ENCODE measurements at regions not wholly inside any gene's neighbourhood (a gene's known extent, or its start where the extent isn't known, plus 50 kb on each side); places are given as distances from the start of the nearest gene placed in this dataset.

DNA sequence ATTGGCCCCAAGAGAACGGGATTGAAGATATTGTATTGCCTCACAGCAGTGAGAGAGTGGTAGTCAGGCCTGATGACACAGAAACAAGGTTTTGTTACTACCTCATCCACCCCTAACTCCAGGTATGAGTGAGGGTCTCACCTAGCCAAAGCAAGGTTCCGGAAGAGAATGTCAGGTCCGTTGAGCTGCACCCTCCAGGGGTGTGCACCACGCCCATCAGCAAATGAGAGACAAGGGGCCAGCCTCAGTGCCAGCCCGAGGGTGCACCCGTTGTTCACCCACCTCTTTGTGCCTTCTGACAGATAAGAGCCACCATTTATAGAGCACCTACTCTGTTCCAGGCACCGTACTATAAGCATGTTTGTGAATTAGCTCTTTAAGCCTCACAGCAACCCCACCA lies 121.9 kb upstream of the IPO9 start:
- Histone ChIP-seq H3K27ac (no peak overlapping the region), H3K9me3 (ENCODE audit: control insufficient read depth, low read length) (no peaks in the 10 kb centered on the region), H3K36me3 (ENCODE audit: control insufficient read depth, insufficient read depth, low read length) (no peaks in the 10 kb centered on the region), H3K4me1 (peaks cover 2% of the 10 kb centered on the region), H3K79me2 (no peaks in the 10 kb centered on the region), H3K27me3 (ENCODE audit: control insufficient read depth, insufficient read depth, low read length) (no peaks in the 10 kb centered on the region), H3K4me3 (ENCODE audit: low read depth, low read length) (no peak overlapping the region), H3K9ac (no peak overlapping the region), H2AFZ (no peak overlapping the region), H3K4me2 (ENCODE audit: low read length) (no peak overlapping the region)
- TF ChIP-seq, protein P1, sequence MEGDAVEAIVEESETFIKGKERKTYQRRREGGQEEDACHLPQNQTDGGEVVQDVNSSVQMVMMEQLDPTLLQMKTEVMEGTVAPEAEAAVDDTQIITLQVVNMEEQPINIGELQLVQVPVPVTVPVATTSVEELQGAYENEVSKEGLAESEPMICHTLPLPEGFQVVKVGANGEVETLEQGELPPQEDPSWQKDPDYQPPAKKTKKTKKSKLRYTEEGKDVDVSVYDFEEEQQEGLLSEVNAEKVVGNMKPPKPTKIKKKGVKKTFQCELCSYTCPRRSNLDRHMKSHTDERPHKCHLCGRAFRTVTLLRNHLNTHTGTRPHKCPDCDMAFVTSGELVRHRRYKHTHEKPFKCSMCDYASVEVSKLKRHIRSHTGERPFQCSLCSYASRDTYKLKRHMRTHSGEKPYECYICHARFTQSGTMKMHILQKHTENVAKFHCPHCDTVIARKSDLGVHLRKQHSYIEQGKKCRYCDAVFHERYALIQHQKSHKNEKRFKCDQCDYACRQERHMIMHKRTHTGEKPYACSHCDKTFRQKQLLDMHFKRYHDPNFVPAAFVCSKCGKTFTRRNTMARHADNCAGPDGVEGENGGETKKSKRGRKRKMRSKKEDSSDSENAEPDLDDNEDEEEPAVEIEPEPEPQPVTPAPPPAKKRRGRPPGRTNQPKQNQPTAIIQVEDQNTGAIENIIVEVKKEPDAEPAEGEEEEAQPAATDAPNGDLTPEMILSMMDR (IDR thresholded peaks at IDR 0.05), result no peak

DNA sequence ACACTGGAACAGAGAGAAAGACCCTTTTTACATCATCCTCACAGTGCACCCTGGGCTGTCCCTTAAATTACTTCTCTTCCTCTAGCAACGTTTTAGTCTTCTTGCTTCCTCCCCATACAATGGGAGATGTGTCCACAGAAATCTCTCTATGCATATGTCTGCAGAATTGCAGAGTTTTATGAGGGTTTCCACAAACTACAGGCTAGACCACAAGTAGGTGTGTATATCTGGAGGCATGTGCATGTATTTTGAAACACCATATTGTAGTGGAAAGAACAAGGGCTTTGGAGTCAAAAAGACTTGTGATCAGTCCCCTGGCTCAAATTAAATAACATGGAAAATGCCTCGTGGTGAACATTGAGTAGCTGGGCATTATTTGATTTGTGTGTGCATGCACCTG lies 121.3 kb upstream of the IPO9 start:
- Histone ChIP-seq H3K9me3 (ENCODE audit: control insufficient read depth, low read length) (no peaks in the 10 kb centered on the region), H3K27me3 (ENCODE audit: control insufficient read depth, insufficient read depth, low read length) (no peaks in the 10 kb centered on the region), H3K79me2 (no peaks in the 10 kb centered on the region), H3K4me1 (peaks cover 2% of the 10 kb centered on the region), H3K4me2 (ENCODE audit: low read length) (no peak overlapping the region), H3K4me3 (ENCODE audit: low read depth, low read length) (no peak overlapping the region), H3K9ac (no peak overlapping the region), H3K36me3 (ENCODE audit: control insufficient read depth, insufficient read depth, low read length) (no peaks in the 10 kb centered on the region), H3K27ac (no peak overlapping the region), H2AFZ (no peak overlapping the region)
- TF ChIP-seq, protein P1 (IDR thresholded peaks at IDR 0.05), result no peak

GRCh38 chr1:201708085-201708512 lies 120.9 kb upstream of the IPO9 start:
- Histone ChIP-seq H3K36me3 (ENCODE audit: control insufficient read depth, insufficient read depth, low read length) (no peaks in the 10 kb centered on the region), H3K4me2 (ENCODE audit: low read length) (no peak overlapping the region), H3K9me3 (ENCODE audit: control insufficient read depth, low read length) (no peaks in the 10 kb centered on the region), H3K4me1 (peaks cover 4% of the 10 kb centered on the region), H3K79me2 (no peaks in the 10 kb centered on the region), H3K9ac (no peak overlapping the region), H3K27me3 (ENCODE audit: control insufficient read depth, insufficient read depth, low read length) (no peaks in the 10 kb centered on the region), H3K27ac (no peak overlapping the region), H2AFZ (no peak overlapping the region), H3K4me3 (ENCODE audit: low read depth, low read length) (no peak overlapping the region)
- TF ChIP-seq, protein P1 (IDR thresholded peaks at IDR 0.05), result no peak

DNA sequence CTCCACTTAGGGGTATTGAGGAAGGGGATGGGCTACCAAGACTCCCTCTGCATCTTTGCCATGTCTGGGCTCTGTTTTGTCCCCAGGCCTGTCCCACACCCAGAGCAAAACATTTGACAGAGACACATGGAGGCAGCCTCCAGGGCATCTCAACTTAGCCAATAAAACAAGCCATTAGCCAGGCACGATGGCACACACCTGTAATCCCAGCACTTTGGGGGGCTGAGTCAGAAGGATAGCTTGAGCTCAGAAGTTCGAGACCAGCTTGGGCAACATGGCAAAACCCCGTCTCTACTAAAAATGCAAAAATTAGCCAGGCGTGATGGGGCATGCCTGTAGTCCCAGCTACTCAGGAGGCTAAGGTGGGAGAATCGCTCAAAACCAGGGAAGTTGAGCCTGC lies 120.3 kb upstream of the IPO9 start:
- Histone ChIP-seq H3K4me2 (ENCODE audit: low read length) (no peak overlapping the region), H3K4me1 (peaks cover 5% of the 10 kb centered on the region), H3K4me3 (ENCODE audit: low read depth, low read length) (no peak overlapping the region), H3K27me3 (ENCODE audit: control insufficient read depth, insufficient read depth, low read length) (no peaks in the 10 kb centered on the region), H3K27ac (no peak overlapping the region), H2AFZ (no peak overlapping the region), H3K36me3 (ENCODE audit: control insufficient read depth, insufficient read depth, low read length) (no peaks in the 10 kb centered on the region), H3K79me2 (no peaks in the 10 kb centered on the region), H3K9ac (no peak overlapping the region), H3K9me3 (ENCODE audit: control insufficient read depth, low read length) (no peaks in the 10 kb centered on the region)
- TF ChIP-seq, protein P1 (IDR thresholded peaks at IDR 0.05), result no peak

GRCh38 chr1:201709564-201710295 lies 119.2 kb upstream of the IPO9 start:
- Histone ChIP-seq H3K4me3 (ENCODE audit: low read depth, low read length) (no peak overlapping the region), H3K9ac (no peak overlapping the region)

More at GRCh38 chr1:201709564-201710295, 119.2 kb upstream of the IPO9 start:
- Histone ChIP-seq H3K9me3 (ENCODE audit: control insufficient read depth, low read length) (no peaks in the 10 kb centered on the region), H2AFZ (no peak overlapping the region), H3K79me2 (no peaks in the 10 kb centered on the region), H3K4me1 (peaks cover 3% of the 10 kb centered on the region), H3K36me3 (ENCODE audit: control insufficient read depth, insufficient read depth, low read length) (no peaks in the 10 kb centered on the region), H3K27ac (no peak overlapping the region), H3K4me2 (ENCODE audit: low read length) (no peak overlapping the region), H3K27me3 (ENCODE audit: control insufficient read depth, insufficient read depth, low read length) (no peaks in the 10 kb centered on the region)
- TF ChIP-seq, protein P1 (IDR thresholded peaks at IDR 0.05), result peak; percentile 67
